ENCODE measurements at regions not wholly inside any gene's neighbourhood (a gene's known extent, or its start where the extent isn't known, plus 50 kb on each side); places are given as distances from the start of the nearest gene placed in this dataset.
"Not testable (repeated sequence)": the region's sequence is repeated elsewhere in the genome, so short reads cannot be mapped to it uniquely, and the experiment has no call there.

GRCh38 chr9:43127949-43128348 is 944.5 kb downstream of the SPATA31A6 start:
- not testable (repeated sequence) for TF ChIP-seq CTCF (IDR thresholded peaks at IDR 0.05; ENCODE audit: insufficient read depth, low read depth, low read length); EZH2 (IDR thresholded peaks at IDR 0.05; ENCODE audit: insufficient read depth, low read length)
